NCI-H2227 treated with DMSO at 0.1 percent for 48 hours (cell line): ENCODE measurements at regions not wholly inside any gene's neighbourhood (a gene's known extent, or its start where the extent isn't known, plus 50 kb on each side); places are given as distances from the start of the nearest gene placed in this dataset.

Experiments
- DNase-seq: peaks from one replicate; lab custom pipeline; 2025; lab: John Stamatoyannopoulos, UW

GRCh38 chrX:45306794-45307193 lies 106.1 kb upstream of the DIPK2B start:
- no peak for DNase-seq

DNA sequence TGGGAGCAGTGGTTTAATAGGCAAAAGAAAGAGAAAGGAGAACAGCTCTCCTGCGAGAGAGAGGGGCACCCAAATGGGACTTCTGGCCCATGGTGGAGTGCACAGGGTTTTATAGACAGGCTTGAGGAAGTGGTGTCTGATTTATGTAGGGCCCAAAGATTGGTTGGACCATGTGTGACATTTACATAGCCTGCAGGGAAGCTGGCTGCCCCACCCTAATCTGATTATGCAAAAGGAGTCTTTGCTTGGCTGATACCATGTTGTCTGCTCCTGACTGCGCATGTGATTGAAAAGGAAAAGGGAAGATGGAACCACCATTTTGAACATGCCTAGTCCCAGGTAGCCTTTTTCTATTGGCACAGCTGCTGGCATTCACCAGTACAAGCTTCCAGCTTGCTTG lies 100.0 kb upstream of the DIPK2B start:
- no peak for DNase-seq

DNA sequence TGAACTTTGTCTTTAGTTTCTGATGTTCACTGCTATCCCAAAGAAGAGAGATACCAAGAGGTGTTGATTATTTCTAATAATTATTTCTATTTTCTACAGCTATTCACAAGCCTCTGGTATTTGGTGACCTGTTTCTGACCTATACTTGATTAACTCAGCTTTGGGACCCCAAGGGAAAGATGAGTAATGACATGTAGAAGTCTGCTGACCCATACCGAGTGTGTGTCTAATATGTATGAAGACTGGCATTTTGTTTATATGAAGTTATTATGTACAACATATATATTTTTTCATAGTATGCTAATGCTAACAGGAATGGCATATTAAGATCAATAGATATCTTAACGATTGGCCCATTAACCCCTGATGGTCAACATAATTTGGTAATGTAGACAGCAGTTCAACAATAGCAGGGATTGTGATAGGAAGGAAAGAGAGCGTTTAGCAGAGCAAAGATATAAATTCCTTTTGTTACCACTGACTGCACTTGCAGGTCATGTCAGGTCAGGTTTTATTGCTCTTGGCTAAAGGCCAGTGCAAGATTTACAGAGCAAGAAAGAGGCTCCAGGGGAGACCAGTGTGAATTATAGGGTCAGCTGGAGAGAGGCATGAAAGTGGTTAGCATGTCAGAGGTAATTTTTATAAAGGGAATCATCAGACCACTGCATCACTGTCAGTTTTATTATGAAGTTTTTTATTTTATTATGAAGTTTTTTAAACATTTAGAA lies 94.7 kb upstream of the DIPK2B start:
- DNase-seq, result no peak

- no peak for DNase-seq
These were observed 73.9 kb upstream of the DIPK2B start for GRCh38 chrX:45274576-45274975.

- DNase-seq, result no peak
These were observed 66.3 kb upstream of the DIPK2B start for GRCh38 chrX:45267007-45267406.

DNA sequence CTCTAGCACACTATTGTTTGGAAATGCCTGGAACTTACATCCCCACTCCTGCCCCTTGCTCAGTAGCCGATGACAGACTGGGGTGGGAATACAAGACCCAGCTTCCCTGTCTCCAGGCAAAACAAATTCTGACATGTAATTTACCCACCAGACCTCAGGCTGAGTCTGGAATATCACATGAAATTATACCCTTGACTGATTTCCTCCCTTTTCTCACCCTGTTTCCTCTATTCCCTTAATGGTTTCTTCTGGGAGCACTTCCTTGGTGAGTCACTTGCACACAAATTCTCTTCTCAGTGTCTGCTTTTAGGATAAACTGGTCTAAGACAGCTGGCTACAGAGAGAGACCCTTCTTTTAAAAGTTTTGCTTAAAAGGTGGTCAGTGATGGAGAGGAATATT lies 65.8 kb upstream of the DIPK2B start:
- DNase-seq, result no peak

- no peak for DNase-seq
These were observed 64.2 kb upstream of the DIPK2B start for GRCh38 chrX:45264865-45265264.

DNA sequence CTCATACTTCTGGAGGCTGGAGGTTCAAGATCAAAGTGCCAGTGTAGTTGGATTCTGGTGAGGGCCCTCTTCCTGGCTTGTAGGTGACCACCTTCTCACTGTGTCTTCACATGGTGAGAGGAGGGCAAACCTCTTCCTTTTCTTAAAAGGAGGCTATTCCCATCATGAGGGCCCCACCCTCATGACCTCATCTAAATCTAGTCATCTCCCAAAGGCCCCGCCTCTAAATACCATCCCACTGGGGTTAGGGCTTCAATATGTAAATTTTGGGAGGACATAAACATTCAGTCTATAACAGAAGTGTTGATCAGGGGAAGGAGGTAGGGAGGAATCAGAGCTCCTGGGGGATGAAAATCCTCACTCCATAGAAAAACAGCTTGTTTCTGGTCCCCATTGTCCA lies 60.8 kb upstream of the DIPK2B start:
- DNase-seq, result no peak

GRCh38 chrX:45261005-45261404 lies 60.3 kb upstream of the DIPK2B start:
- DNase-seq, result no peak

- no peak for DNase-seq
These were observed 58.2 kb upstream of the DIPK2B start for GRCh38 chrX:45258731-45259402.
